GM18907 (cell line): ENCODE measurements at regions not wholly inside any gene's neighbourhood (a gene's known extent, or its start where the extent isn't known, plus 50 kb on each side); places are given as distances from the start of the nearest gene placed in this dataset.
"Not testable (repeated sequence)": the region's sequence is repeated elsewhere in the genome, so short reads cannot be mapped to it uniquely, and the experiment has no call there.

ENCODE experiments used
- ATAC-seq: cut with Tn5 transposase; IDR thresholded peaks from one replicate; pipeline ENCODE4 v1.9.1; 2021; ENCODE audit warnings: mild to moderate bottlenecking, moderate library complexity; ENCODE audit not compliant: unreplicated experiment

DNA sequence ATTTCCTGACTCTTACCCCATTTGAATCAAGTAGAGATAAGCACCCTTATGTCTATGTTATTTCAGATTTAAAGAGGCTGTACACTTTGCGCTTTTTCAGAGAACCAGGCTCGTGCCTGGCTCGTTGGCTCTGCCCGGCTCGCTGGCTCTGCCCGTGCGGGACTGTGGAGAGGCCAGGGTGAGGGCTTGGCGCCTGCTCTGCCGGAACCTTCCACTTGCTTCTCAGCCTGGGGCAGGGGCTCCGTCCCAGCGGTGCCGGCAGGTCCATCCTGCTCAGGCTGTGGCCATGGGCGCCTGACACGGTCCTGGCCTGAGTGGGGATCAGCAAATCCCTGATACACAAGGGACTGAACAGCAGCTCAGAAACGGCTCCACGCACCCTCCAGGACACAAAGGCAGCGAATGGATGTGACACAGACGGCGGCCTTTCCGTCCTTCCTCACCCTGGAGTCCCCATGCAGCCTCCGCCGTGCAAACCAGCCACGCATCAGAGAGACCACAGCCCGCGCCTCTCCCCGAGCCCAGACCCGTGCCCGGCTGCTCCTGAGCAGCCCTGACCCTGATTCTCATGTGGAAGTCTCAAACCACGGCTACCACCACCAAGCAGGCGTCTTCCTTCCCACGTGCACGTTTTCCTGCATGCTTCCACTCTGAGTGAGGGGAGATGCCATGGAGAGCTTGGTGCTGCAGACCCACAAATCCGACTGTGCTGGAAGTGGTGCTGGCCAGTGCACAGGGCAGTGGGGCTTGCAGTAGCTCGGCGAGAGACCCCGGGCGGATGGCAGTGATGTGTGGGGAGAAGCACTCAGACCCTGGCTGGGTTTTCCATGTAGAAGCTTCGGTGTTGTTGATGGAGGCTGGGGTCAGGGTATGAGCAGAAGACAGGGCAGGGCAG is 233.9 kb downstream of the ERMARD start:
- ATAC-seq = no peak

DNA sequence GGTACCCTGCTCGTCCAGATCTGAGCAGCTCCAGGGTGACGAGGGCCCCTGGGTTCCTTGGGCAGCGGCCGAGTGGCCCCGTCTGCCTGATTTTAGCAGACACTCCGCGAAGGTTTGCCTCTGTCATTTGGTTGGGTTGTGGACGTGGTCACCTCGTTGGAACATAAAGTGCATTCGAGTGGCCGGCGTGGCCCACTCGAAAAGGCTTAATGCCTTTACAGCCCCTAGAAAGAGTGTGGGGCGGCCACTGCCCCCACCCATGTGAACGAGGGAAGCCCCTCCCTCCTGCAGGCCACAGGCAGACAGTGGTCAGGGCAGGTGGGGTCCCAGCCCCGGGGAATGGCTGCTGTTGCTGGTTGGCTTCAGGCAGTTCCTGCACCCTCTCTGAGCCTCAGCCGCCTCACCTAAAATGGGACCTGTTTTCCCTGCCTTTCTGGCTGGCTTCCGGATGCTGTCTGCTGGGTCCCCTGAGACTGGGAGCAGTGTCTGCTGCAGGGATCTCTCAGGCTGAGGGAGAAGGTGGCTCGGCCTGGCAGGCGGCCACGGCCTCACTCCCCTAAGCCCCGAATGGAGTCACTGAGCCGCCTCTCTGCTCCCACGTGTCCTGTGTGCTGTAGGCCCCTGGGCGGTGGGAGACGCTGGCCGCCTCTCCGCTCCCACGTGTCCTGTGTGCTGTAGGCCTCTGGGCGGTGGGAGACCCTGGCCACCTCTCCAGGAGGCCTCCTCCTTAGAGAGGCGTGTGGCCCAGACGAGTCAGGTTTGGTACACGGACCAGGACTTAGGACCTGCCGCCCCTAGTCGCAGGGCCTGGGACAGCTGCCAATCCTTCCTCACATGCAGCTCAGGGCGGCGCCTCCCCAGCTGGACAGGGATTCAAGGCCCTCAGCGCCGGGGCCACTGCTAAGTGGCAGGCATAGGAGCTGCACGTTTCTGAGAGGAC is 233.0 kb downstream of the ERMARD start:
- ATAC-seq = no peak

DNA sequence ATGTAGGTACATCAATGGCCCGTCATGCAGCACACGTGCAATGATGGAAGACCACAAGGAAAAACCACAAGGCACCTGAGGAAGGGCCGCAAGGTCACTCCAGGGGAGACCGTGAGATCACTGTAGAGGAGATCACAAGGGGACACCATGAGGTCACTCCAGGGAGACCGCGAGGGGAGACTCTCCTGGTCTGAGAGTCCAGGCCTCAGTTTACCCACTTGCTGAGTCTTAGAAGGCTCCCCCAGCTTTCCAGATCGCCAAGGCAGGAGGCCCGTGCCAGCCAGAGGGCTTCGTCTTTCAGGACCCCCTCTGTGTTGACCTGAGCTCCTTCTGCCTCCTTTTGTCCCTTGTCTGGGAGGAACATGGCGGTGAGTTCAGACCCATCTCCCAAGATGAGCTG is 232.2 kb downstream of the ERMARD start:
- ATAC-seq = no peak

DNA sequence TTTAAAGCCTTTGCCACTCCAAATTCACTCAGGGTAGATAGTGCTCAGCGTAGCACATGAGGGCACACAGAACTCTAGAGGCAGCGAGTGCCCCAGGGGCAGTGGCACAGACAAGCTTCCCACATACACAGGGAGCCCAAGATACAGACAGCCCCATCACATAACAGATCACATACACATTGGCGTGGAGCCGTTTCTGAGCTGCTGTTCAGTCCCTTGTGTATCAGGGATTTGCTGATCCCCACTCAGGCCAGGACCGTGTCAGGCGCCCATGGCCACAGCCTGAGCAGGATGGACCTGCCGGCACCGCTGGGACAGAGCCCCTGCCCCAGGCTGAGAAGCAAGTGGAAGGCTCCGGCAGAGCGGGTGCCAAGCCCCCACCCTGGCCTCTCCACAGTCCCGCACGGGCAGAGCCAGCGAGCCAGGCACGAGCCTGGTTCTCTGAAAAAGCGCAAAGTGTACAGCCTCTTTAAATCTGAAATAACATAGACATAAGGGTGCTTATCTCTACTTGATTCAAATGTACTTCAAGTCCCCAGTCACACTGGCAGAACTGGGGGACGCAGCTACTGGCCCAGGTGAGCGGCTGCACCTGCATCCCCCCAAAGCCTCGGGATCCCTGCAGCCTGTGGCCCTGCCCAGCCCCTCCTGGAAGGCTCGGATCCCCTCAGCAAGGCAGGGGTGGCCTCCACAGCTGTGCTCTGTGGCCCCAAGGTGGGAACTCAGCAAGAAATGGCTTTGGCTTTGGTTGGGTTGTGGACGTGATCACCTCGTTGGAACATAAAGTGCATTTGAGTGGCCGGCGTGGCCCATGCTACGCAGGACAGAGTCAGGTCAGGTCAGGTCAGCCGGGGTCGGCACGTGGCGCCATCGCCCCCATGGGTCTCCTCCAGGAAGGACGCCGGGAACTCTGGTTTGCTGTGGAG is 231.3 kb downstream of the ERMARD start:
- ATAC-seq = no peak

DNA sequence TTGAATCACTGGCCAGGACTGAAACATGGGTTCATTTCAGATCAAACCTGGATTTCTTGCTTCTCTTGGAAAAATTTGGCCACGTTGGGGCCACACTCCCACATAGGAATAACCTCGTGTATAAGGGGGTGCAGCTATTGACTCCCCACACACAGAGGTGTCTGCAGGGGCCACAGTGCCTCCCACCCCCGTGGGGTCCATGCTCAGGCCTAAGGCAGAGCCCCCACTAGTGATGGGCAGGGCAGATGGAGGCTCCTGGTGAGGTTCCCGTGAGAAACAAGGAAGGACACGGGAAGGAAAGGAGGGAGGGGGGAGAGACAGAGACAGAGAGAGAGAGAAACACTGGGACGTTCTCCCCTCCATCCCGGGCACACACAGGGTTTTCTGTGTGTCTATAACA is 230.5 kb downstream of the ERMARD start:
- ATAC-seq = no peak

DNA sequence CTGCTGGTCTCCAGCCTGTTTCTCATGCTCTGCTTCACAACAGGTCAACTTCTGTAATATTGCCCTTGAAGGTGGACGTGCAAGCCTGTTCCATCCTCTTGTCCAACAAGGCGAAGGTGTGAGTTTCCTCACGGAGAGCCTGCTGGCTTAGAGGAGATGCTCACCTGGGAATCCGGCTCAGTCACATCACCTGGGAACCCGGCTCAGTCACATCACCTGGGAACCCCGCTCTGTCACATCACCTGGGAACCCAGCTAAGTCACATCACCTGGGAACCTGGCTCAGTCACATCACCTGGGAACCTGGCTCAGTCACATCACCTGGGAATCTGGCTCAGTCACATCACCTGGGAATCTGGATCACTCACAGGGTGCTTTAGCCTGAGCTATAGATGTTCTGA is 230.1 kb downstream of the ERMARD start:
- no peak for ATAC-seq

DNA sequence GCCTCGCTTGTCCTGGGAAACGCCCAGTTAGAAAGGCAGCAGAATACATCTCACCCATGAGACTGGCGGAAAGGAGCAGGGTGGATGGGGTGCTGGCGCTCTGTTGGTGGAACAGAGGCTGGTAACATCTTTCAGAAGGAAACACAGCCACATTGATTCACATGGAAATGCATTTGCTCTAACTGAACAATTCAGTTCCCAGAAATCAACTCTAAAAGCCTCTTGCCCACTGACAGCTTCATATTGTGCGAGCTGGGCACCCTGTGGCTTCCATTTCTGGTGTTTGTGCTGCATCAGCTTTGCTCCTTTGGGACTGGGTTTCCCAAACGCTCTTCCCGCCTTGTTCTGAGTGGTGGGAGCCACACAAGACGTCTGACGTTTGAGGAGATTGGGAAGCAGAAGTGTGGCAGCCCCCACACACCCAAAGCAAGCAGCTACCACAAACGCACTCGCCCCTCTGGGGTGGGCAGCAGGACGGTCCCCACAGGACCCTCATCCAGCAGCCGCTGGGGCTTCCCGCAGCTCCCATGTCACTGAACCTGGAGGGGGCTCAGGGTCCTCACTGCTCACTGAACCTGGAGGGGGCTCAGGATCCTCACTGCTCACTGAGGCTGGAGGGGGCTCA is 229.5 kb downstream of the ERMARD start:
- no peak for ATAC-seq

DNA sequence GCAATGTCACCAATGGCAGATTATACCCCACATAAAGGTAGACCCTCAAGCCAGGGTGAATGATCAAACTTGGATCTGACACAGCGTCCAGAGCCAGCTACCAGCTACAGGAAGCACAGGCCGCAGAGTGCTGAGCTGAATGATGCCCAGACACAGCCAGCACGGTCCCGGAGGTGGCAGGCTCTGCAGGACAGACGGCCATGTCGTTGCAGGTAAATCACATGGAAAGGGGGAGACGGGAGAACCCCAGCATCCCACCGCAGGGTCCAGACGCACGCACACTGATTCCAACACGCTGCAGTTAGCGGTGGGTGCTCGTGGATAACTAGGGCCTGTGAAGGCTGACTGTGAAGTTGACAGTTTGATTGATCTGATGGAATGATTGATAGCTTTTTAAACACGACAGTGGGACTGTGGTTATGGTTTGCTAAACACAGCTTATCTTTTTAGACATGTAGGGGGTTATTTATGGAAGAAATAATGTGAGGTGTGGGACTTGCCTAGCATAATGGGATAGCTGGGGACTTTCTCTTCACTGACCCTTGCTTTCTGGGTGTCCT is 228.5 kb downstream of the ERMARD start:
- ATAC-seq = no peak

DNA sequence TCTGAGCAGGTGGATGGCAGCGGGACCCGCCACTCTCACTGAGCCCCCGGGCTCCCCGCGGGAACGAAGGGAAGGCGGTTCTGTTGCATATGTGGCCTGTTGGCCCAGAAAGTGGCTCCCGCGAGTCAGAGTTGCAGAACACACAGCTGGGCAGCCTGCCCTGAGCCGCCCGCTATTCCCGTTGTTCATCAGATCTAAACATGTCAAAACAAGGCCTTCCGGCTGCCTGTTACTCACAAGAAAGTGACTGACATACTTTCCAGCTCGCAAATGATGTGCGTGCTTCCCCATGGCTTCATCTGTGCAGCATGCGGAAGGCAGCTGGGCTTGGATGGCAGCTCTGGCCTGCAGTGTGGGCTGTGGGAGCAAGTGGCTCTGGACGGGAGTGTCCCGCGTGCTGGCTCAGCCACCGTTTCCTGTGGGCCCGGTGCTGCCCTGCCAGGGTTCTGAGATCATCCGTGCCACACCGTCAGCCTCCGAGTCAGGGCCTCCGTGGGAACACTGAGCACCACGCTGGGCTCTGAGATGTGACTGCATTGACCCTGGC is 227.3 kb downstream of the ERMARD start:
- ATAC-seq = no peak

DNA sequence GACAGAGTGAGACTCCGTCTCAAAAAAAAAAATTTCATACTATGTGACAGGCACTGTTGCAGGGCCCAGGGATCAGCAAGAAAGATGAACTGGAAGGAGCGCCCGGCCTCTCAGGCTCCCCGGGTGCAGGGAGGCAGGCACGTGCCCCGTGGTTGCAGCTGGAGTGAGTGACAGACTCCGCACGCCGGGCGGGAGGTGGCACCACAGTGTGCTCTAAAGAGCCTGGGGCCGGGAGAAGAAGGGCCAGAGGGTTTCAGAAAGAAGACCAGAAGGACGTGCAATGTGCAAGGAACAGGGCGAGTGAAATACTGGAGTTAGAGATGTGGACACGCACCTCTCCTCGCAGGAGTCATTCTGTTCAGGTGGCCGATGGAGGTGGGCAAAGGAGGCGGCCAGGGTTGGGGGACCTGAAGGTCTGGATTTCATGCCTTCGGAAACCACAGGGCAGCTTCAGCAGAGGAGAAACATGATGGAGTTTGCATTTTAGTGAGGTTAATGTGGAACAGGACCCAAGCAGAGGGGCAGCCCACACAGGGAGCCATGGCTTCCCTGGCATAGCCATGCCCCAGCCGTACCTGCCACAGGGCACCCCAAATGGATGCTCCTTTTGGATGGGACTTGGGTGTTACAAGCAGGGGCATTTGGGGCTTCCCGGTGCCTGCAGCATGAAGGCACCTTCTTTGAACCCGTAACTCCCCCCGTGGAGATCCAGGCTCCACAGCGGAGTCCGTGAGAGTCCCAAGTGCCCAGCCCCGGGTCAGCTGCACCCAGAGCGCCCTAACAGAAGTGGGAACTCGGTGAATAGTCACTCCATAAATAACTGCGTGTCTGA is 226.2 kb downstream of the ERMARD start:
- ATAC-seq = no peak

DNA sequence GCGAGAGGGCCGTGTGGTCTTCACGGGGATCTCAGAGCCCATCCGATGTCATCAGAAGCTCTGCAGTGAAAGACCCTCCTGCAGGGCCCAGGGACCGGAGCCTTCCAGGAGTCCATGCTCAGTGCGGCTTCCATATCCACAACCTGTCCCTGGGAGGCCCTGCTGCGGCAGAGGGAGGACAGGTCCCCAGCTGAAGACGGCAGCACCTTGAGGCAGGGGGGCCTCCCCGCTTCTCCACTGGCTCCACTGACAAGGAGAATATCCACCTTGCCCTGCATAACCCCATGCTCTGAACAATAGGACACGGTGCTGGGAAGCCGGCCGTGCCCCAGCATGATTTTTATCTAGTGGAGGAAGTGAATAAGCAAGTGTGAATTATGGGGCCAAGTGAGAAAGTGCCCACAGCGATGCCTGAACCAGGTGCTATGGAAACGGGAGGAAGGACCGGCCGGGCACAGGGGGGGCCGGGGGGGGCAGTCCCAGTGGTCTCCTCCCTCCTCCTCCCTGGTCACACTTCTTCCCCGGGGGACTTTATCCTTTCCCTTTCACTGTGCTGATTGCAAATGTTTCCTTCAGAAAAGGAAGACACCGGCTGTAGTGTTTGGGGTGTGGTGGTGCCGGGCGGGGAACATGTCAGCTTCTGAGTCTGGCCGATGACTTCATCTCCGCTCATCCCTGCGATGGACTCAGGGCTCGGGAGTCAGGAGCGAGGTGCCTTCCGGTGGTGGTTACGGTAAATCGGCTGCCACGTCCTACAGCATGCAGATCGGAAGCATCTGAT is 225.1 kb downstream of the ERMARD start:
- ATAC-seq = no peak

DNA sequence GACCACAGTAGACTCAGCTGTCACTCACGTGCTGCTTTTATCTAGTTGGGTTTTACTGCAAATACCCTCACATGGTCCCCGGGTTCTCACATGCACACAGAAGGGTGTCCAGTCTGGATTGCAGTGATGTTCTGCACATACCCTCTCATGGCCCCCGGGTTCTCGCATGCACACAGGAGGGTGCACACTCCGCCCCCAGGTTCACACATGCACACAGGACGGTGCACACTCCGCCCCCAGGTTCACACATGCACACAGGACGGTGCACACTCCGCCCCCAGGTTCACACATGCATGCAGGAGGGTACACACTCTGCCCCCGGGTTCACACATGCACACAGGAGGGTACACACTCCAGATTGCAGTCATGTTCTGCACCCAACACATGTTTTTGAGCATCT is 224.3 kb downstream of the ERMARD start:
- no peak for ATAC-seq

DNA sequence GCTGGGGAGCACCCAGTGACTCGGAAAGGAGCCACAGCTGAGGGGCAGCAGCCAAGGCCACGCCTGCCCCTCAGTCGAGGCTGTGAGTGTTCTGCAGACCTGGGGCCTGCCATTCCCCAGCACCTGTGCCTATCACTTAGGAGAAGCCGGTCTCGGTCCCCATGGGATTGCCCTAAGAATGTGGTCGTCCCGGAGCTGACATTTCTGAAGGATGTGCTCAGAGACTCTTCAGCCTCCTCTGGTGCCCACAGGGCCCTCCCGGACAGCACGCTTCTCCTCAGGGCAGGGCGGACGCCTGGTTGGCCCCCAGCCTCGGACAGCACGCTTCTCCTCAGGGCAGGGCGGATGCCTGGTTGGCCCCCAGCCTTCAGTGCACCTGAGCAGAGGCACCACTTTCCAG is 223.9 kb downstream of the ERMARD start:
- no peak for ATAC-seq

DNA sequence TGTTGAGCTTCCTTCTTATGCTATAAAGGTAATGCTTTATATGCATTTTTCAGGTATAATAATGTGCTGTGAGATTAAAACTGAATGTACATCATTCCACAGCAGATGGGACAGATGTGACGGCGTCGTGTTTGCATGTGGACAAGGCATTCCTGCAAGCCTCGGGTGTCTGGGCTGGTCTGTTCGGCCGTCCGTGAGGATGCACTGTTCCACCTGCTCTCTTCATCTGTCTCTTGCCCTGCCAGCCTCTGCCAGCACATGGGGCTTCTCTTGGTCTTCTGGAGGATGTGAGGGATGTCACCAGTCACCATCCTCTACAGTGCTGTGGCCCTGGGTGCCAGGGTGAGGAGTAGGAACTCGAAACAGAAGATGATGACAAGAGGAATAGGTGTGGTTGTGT is 223.2 kb downstream of the ERMARD start:
- no peak for ATAC-seq

DNA sequence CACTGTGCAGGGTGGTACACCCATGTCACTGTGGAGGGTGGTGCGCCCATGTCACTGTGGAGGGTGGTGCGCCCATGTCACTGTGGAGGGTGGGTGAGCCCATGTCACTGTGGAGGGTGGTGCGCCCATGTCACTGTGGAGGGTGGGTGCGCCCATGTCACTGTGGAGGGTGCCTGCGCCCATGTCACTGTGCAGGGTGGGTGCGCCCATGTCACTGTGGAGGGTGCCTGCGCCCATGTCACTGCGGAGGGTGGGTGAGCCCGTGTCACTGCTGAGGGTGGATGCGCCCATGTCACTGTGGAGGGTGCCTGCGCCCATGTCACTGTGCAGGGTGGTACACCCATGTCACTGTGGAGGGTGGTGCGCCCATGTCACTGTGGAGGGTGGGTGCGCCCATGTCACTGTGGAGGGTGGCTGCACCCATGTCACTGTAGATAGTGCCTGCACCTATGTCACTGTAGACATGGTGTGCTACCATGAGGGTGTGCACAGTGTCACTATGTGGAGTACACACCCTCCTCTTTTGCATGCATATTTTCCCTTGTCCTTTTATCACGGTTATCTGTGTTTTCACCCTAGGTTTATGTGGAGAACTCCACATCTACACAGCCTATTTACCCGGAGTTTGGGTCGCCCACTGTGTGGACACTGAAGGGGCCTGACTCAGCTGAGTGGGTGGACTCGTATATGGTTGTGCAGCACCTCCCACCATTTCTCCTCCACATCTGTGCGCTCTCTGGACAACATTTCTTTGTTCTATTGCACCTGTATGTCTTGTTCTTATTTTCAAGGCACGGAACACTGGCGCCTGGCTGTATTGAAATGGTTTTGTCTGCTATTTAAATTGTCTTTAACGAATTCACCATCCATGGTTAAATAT is 222.4 kb downstream of the ERMARD start:
- not testable (repeated sequence) for ATAC-seq

DNA sequence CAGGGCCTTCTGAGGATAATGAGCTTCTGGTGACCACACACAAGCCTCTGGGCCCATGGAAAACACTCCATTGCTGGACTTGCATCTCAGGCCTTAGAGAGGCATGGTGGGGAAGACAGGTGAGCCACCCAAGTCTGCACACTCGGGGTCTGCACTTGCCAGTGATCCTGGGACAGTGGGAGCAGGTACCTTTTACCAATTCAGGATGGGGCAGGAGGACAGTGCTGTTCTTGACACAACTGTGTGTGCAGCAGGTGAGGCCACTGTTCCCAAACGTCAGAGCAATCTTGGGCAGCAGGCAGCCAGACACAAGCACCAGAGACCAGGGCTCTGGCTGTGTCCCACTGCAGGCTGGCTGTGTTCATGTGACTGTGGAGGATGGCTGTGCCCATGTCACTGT is 221.3 kb downstream of the ERMARD start:
- ATAC-seq = no peak

DNA sequence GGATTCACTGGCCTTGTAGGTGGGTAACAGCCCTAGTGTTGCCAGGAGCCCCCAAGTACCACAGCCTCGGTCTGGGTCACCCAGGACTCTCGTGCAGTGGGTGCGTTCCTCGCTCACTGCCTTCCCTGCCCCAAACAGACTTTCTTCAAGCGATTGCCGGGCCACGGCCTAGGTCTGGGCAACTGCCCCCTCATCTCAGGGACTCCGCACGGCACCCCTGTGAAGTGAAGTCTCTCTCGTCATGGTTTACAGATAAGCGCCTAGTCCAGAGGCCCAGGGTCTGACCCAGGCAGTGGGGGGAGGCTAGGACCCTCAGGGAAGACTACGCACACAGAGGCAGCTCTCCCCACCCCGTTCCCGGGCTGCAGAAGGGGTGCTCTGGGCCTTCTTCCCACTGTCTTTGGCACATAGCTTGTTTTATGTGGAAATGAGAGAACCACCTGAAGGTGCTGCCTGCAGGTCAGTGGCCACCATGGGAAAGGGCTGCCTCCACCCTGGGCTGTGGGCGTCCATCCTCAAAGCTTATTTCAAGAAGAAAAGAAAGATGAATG is 220.8 kb downstream of the ERMARD start:
- ATAC-seq = no peak
